Aorta (tissue), 5 donors: ENCODE measurements at regions not wholly inside any gene's neighbourhood (a gene's known extent, or its start where the extent isn't known, plus 50 kb on each side); places are given as distances from the start of the nearest gene placed in this dataset.

ENCODE experiments used
- ATAC-seq: fragments of 200-7000 bp; cut with Tn5 transposase; one replicate; pipeline ENCODE4 v1.9.1; 2022; ENCODE audit warnings: moderate library complexity; ENCODE audit not compliant: low FRiP score
- DNase-seq, 2 donors: peaks; one replicate each; pipeline ENCODE4 v3.0.0-alpha.2; 2020
- H3K27ac ChIP-seq, 2 donors: one replicate each; pipeline ENCODE4 v1.5.1; 2013; ENCODE audit warnings: low read length in 2 of 2, mild to moderate bottlenecking in 2 of 2, moderate library complexity in 2 of 2, control low read depth in 1 of 2, inconsistent platforms in 1 of 2, low read depth in 1 of 2
- H3K27me3 ChIP-seq, 2 donors: one replicate each; pipeline ENCODE4 v1.6.1; 2013; ENCODE audit warnings: control low read depth in 1 of 2, low read length in 1 of 2, mild to moderate bottlenecking in 1 of 2, moderate library complexity in 1 of 2; ENCODE audit not compliant: insufficient read depth in 2 of 2, control insufficient read depth in 1 of 2
- H3K36me3 ChIP-seq, 2 donors: one replicate each; pipeline ENCODE4 v1.6.1; 2013; ENCODE audit warnings: control low read depth in 1 of 2, low read length in 1 of 2, mild to moderate bottlenecking in 1 of 2; ENCODE audit not compliant: insufficient read depth in 2 of 2, control insufficient read depth in 1 of 2
- H3K4me1 ChIP-seq, 2 donors: one replicate each; pipeline ENCODE4 v1.6.1; 2013; ENCODE audit warnings: low read length in 2 of 2, control low read depth in 1 of 2, mild to moderate bottlenecking in 1 of 2, moderate library complexity in 1 of 2; ENCODE audit not compliant: insufficient read depth in 2 of 2, control insufficient read depth in 1 of 2
- H3K4me3 ChIP-seq, 2 donors: one replicate each; pipeline ENCODE4 v1.5.1; 2013; ENCODE audit warnings: low read length in 2 of 2, control low read depth in 1 of 2, mild to moderate bottlenecking in 1 of 2
- H3K9me3 ChIP-seq: one replicate; pipeline ENCODE4 v1.6.1; 2013; ENCODE audit warnings: mild to moderate bottlenecking, low read length; ENCODE audit not compliant: control insufficient read depth
- WGBS, 2 donors: extraction: QIAGEN DNeasy Blood & Tissue Kit; methylation state at CpG; one replicate each; pipeline ENCODE4 v1.1.7; 2013; 5-methylcytosine and 5-hydroxymethylcytosine counted together
- intact Hi-C, 2 donors: fragments of 100-400 bp; cut with DNase I; formaldehyde crosslinking; loops; one replicate each; pipeline versions ENCODE4 v1.14.2 to v1.15.0; 2022
- donor health status: healthy with polysubstance abuse.
- donor health status: Bipolar disorder and iron deficiency.
- donor health status: DM: no; HTN: no; CAD: no.
- donor health status: DM: no; HTN: no; CAD: no.
- donor health status: DM: yes; HTN: yes; CAD: no.

DNA sequence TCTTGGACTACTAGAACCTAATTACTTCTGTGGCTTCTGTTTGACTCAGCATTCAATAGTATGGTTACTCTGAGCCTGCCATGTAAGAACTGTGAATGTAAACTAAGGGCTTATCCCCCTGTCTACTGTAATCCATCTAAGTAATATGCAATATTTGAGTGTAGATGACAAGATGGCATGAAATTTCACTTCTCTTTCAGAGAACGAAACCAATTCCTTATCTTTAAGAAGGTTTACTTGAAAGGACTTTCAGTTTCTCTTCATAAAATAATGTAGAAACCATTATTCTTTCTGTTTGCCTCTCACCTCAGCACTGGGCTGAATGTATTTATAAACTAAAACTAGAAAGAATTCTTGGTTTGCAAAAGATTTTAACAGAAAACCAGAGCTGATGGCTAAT, 60.4 kb upstream of the ARID2 start:
- Histone ChIP-seq H3K27me3 (no peaks in the 10 kb centered on the region), H3K9me3 (no peaks in the 10 kb centered on the region), H3K36me3 (no peaks in the 10 kb centered on the region), H3K27ac (no peak overlapping the region), H3K4me1 (peaks cover 4 to 9% of the 10 kb centered on the region in 2 donors), H3K4me3 (no peak overlapping the region)
- ATAC-seq (no peak), DNase-seq (no peak)
- 68 to 72% methylated on average over 1 of the region's 1 CpG for WGBS, 2 donors
- intact Hi-C loops: no loop called here

GRCh38 chr12:45669792-45670191, 59.7 kb upstream of the ARID2 start:
- intact Hi-C loops: no loop called here
- Histone ChIP-seq H3K36me3 (no peaks in the 10 kb centered on the region), H3K4me3 (no peak overlapping the region), H3K9me3 (no peaks in the 10 kb centered on the region), H3K27ac (no peak overlapping the region), H3K4me1 (peaks cover 4 to 9% of the 10 kb centered on the region in 2 donors), H3K27me3 (no peaks in the 10 kb centered on the region)
- DNase-seq (no peak), ATAC-seq (no peak)
- 52% methylated on average over 2 of the region's 2 CpGs for WGBS, 2 donors

DNA sequence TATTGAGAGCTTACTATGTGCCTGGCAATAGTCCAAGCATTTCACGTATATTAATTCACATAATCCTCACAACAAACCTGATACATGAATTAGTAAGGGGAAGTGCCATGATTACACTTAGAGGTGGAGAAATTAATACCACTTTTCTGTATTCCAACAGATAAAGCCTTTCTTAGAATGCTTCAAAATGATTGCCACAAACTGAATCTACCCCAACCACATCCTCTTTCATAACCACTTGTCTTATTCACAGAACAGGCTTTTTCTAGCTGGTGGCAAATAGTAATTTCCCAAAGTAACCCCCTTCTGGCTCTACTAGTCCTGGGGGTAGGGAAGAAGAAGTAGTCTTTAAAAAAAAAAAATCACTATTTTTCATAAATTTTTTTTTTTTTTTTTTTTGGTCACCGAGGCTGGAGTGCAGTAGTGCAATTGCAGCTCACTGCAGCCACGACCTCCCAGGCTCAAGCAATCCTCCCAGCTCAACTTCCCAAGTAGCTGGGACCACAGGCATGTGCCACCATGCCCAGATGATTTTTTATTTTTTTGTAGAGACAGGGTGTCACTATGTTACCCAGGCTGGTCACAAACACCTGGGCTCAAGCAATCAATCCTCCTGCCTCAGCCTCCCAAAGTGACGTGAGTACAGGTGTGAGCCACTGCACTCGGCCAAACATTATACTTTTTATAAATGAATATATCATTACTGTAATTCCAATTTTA, 59.0 kb upstream of the ARID2 start:
- H3K27me3 ChIP-seq: no peaks in the 10 kb centered on the region
- no peak overlapping the region for H3K4me3 ChIP-seq
- 93 to 94% methylated on average over 5 of the region's 5 CpGs for WGBS, 2 donors
- H3K9me3 ChIP-seq: no peaks in the 10 kb centered on the region
- intact Hi-C loops: no loop called here
- peaks cover 4 to 9% of the 10 kb centered on the region in 2 donors for H3K4me1 ChIP-seq
- DNase-seq: no peak
- H3K36me3 ChIP-seq: no peaks in the 10 kb centered on the region
- H3K27ac ChIP-seq: no peak overlapping the region
- no peak for ATAC-seq

DNA sequence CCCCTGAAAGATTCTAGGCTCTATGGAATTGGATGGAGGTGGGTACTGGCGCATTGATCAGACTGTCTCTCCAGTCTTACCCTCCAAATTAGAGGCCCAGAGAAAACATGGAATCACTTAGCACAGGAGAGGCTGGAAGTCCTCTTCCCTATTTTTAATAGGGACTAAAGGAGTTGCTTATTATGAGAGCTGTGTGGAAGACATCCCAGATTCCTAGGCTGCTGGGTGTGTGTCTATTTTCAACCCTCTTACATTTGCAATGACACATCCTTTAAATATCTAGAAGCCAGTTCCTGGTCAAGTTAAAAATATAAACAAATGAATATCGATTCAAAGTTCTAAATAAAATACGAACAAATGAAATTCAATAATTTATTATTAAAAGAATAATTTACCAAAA, 58.3 kb upstream of the ARID2 start:
- H3K9me3 ChIP-seq: no peaks in the 10 kb centered on the region
- no peak overlapping the region for H3K4me3 ChIP-seq
- H3K27ac ChIP-seq: no peak overlapping the region
- WGBS, 2 donors: 60 to 61% methylated on average over 3 of the region's 3 CpGs
- no peaks in the 10 kb centered on the region for H3K27me3 ChIP-seq
- intact Hi-C loops: no loop called here
- no peaks in the 10 kb centered on the region for H3K36me3 ChIP-seq
- H3K4me1 ChIP-seq: peaks cover 4 to 9% of the 10 kb centered on the region in 2 donors
- ATAC-seq (peak; percentile 55), DNase-seq (no peak)

DNA sequence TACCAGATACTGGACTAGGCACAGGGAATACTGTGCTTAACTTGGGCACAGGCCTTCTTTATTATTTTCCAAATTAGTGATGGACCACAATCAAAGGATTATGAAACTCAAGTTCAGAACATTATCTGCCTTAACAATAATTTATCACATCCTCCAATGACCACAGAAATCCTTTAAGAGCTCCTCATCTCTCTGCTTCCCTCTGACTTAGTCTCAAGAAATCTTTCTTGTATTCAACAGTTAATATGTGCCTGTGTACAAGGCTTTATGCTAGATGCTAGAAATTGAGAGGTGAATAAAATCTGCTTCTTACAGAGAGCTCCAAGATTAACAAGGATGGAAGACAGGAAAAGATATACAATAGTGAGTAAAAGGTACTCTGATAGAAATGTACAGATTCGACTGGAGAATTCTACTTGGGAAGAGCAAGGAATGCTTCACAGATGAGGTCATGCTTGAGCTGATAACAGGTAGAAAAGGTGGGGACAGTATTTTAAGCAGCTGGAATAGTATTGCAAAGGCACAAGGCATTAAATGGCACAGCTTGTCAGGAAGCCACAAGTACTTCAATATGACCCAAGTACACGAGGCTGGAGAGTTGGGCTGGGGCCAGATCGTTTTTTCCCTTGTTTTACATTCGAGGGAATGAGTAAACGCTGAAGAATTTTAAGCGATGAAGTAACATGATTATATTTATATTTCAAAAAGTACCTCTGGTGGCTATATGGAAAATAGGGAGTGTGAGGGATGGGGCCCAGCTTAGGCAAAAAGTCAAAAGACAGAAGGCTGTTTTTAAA, 55.1 kb upstream of the ARID2 start:
- intact Hi-C loops: no loop called here
- H3K9me3 ChIP-seq: no peaks in the 10 kb centered on the region
- peak overlapping the region; percentile 19 to 43 for H3K27ac ChIP-seq
- H3K4me1 ChIP-seq: peaks cover 4 to 9% of the 10 kb centered on the region in 2 donors
- ATAC-seq: peak; percentile 66
- H3K36me3 ChIP-seq: no peaks in the 10 kb centered on the region
- WGBS, 2 donors: 11 to 15% methylated on average over 6 of the region's 6 CpGs
- no peaks in the 10 kb centered on the region for H3K27me3 ChIP-seq
- DNase-seq: peak; percentile 85 to 91
- no peak overlapping the region for H3K4me3 ChIP-seq

DNA sequence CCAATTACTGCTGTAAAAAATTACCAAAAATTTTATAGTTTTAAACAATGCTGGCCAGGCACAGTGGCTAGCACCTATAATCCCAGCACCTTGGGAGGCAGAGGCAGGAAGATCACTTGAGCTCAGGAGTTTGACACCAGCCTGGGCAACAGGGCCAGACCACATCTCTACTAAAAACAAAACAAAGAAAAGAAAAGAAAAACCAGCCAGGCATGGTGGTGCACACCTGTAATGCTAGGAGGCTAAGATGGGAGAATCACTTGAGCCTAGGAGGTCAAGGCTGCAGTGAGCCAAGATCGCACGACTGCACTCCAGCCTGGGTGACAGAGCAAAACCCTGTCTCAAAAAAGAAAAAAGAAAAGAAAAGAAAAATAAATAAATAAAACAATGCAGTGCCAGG, 54.0 kb upstream of the ARID2 start:
- no peak for DNase-seq
- WGBS, 2 donors: 93 to 97% methylated on average over 2 of the region's 2 CpGs
- Histone ChIP-seq H3K9me3 (no peaks in the 10 kb centered on the region), H3K27me3 (no peaks in the 10 kb centered on the region), H3K27ac (no peak overlapping the region), H3K4me1 (peaks cover 4 to 9% of the 10 kb centered on the region in 2 donors), H3K36me3 (no peaks in the 10 kb centered on the region), H3K4me3 (no peak overlapping the region)
- ATAC-seq: no peak
- intact Hi-C loops: no loop called here
